Sigmoid colon (tissue), 4 donors: ENCODE measurements at regions not wholly inside any gene's neighbourhood (a gene's known extent, or its start where the extent isn't known, plus 50 kb on each side); places are given as distances from the start of the nearest gene placed in this dataset.

Experiments
- CTCF ChIP-seq, 4 experiments: fragments of 450-650 bp in 3 of 4; fragments of 200-600 bp in 1 of 4; IDR thresholded peaks; one replicate each; pipeline ENCODE4 v1.5.1; 2016 to 2019; ENCODE audit warnings: antibody characterized with exemption in 4 of 4, mild to moderate bottlenecking in 3 of 4, moderate library complexity in 2 of 4
- EP300 ChIP-seq, 4 donors: sonication (generic); formaldehyde crosslinking; IDR thresholded peaks; one replicate each; pipeline ENCODE4 v1.6.1; 2017; ENCODE audit warnings: antibody characterized with exemption in 4 of 4

- TF ChIP-seq CTCF (IDR thresholded peaks at IDR 0.05) (no peak), EP300 (IDR thresholded peaks at IDR 0.05) (no peak)
These were observed 167.9 kb upstream of the MOCS2 start for GRCh38 chr5:53277491-53277890.
